ENCODE measurements at regions not wholly inside any gene's neighbourhood (a gene's known extent, or its start where the extent isn't known, plus 50 kb on each side); places are given as distances from the start of the nearest gene placed in this dataset.

DNA sequence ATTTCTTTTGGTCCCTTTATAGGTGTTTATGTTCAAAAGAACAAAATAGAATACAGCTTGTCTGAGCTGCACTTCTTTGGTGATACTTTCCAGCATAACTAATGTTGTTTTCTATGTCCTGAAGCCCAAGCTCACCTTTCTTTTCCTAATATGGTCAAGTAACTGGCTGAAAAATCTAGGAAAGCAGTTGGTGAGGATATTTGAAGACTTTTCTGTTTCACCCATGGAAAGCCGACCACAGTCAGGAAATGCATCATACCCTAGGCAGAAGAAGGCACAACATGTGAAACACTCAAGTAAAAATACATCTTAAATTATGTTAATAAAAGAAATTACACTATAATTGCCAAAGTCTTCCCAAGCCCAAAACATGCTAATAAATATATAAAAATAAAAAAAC lies 337.0 kb downstream of the PDGFC start:
- Histone ChIP-seq H3K27me3 (ENCODE audit: insufficient read depth) (no peaks in the 10 kb centered on the region), H3K36me3 (ENCODE audit: insufficient read depth) (no peaks in the 10 kb centered on the region), H3K79me2 (replicated peaks; ENCODE audit: insufficient read depth) (no peaks in the 10 kb centered on the region), H3K4me2 (no peak overlapping the region), H3K4me1 (ENCODE audit: insufficient read depth) (peaks cover 20% of the 10 kb centered on the region; the same call in 1 of the 2 replicates), H3K27ac (ENCODE audit: low read depth) (no peak overlapping the region), H3F3A (replicated peaks; ENCODE audit: low read depth) (no peaks in the 10 kb centered on the region), H4K20me1 (replicated peaks; ENCODE audit: insufficient read depth) (no peaks in the 10 kb centered on the region), H3K9me2 (ENCODE audit: insufficient read depth) (peaks cover 3% of the 10 kb centered on the region; the same call in 1 of the 2 replicates), H2AFZ (no peak overlapping the region), H3K4me3 (no peak overlapping the region)
- TF ChIP-seq CREB1 (CRISPR knock-in tag; IDR thresholded peaks at IDR 0.05; ENCODE audit: low read depth), result no peak
- TF ChIP-seq, protein P1, sequence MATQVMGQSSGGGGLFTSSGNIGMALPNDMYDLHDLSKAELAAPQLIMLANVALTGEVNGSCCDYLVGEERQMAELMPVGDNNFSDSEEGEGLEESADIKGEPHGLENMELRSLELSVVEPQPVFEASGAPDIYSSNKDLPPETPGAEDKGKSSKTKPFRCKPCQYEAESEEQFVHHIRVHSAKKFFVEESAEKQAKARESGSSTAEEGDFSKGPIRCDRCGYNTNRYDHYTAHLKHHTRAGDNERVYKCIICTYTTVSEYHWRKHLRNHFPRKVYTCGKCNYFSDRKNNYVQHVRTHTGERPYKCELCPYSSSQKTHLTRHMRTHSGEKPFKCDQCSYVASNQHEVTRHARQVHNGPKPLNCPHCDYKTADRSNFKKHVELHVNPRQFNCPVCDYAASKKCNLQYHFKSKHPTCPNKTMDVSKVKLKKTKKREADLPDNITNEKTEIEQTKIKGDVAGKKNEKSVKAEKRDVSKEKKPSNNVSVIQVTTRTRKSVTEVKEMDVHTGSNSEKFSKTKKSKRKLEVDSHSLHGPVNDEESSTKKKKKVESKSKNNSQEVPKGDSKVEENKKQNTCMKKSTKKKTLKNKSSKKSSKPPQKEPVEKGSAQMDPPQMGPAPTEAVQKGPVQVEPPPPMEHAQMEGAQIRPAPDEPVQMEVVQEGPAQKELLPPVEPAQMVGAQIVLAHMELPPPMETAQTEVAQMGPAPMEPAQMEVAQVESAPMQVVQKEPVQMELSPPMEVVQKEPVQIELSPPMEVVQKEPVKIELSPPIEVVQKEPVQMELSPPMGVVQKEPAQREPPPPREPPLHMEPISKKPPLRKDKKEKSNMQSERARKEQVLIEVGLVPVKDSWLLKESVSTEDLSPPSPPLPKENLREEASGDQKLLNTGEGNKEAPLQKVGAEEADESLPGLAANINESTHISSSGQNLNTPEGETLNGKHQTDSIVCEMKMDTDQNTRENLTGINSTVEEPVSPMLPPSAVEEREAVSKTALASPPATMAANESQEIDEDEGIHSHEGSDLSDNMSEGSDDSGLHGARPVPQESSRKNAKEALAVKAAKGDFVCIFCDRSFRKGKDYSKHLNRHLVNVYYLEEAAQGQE (IDR thresholded peaks at IDR 0.05; ENCODE audit: unreplicated experiment), result no peak
- TF ChIP-seq EZH2phosphoT487 (IDR thresholded peaks at IDR 0.05; ENCODE audit: unreplicated experiment), result no peak
- TF ChIP-seq ZNF331 (CRISPR knock-in tag; IDR thresholded peaks at IDR 0.05; ENCODE audit: low read depth), result no peak
- TF ChIP-seq, protein P2, sequence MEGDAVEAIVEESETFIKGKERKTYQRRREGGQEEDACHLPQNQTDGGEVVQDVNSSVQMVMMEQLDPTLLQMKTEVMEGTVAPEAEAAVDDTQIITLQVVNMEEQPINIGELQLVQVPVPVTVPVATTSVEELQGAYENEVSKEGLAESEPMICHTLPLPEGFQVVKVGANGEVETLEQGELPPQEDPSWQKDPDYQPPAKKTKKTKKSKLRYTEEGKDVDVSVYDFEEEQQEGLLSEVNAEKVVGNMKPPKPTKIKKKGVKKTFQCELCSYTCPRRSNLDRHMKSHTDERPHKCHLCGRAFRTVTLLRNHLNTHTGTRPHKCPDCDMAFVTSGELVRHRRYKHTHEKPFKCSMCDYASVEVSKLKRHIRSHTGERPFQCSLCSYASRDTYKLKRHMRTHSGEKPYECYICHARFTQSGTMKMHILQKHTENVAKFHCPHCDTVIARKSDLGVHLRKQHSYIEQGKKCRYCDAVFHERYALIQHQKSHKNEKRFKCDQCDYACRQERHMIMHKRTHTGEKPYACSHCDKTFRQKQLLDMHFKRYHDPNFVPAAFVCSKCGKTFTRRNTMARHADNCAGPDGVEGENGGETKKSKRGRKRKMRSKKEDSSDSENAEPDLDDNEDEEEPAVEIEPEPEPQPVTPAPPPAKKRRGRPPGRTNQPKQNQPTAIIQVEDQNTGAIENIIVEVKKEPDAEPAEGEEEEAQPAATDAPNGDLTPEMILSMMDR (conservative IDR thresholded peaks at IDR 0.05; ENCODE audit: low read depth in 2 of 2), result no peak
- no peaks in the 10 kb centered on the region for H3K27me3 Mint-ChIP-seq (ENCODE audit: insufficient read depth, low read depth, poor library complexity)
- no peak overlapping the region for H3K4me3 Mint-ChIP-seq
- peaks cover 23% of the 10 kb centered on the region for H3K4me1 Mint-ChIP-seq
- H3K27ac Mint-ChIP-seq, result no peak overlapping the region
- H3K36me3 Mint-ChIP-seq (ENCODE audit: low read depth), result peaks cover 5% of the 10 kb centered on the region; the same call in 2 of the 3 replicates
- no peak for DNase-seq (ENCODE audit: low spot score)
- no peak for ATAC-seq
- H3K9me3 Mint-ChIP-seq, result peaks cover 5% of the 10 kb centered on the region

DNA sequence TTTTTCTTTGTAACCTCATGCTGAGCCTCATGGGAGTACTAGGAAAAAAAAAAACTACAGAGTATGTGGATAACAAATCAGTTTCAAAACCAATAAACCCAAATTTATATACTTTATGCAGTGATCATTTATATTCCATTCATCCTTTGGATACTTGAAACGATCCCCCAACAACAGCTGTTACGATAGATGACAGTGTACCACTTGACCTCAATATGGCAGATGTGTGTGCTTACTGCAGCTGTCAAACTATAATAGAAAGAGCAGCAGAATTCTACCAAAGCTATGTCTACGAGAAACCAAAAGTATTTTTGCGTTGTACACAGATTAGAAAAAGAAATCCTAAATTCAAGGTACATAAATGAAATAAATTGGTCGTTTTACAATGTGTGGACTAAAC lies 337.8 kb downstream of the PDGFC start:
- Mint-ChIP-seq H3K36me3 (ENCODE audit: low read depth) (peaks cover 12% of the 10 kb centered on the region), H3K4me1 (peaks cover 20% of the 10 kb centered on the region), H3K4me3 (no peak overlapping the region), H3K9me3 (peaks cover 13% of the 10 kb centered on the region), H3K27ac (no peak overlapping the region), H3K27me3 (ENCODE audit: insufficient read depth, low read depth, poor library complexity) (no peaks in the 10 kb centered on the region)
- H3K4me3 ChIP-seq, result no peak overlapping the region
- peaks cover 11% of the 10 kb centered on the region for H3K9me2 ChIP-seq (ENCODE audit: insufficient read depth)
- H3K79me2 ChIP-seq (replicated peaks; ENCODE audit: insufficient read depth), result no peaks in the 10 kb centered on the region
- no peaks in the 10 kb centered on the region for H3K27me3 ChIP-seq (ENCODE audit: insufficient read depth)
- H3K4me1 ChIP-seq (ENCODE audit: insufficient read depth), result peaks cover 17% of the 10 kb centered on the region; the same call in 1 of the 2 replicates
- no peaks in the 10 kb centered on the region for H3F3A ChIP-seq (replicated peaks; ENCODE audit: low read depth)
- ATAC-seq (no peak), DNase-seq (ENCODE audit: low spot score) (no peak)
- H4K20me1 ChIP-seq (replicated peaks; ENCODE audit: insufficient read depth), result no peaks in the 10 kb centered on the region
- H3K4me2 ChIP-seq, result no peak overlapping the region
- no peak overlapping the region for H3K27ac ChIP-seq (ENCODE audit: low read depth)
- H2AFZ ChIP-seq, result no peak overlapping the region
- no peaks in the 10 kb centered on the region for H3K36me3 ChIP-seq (ENCODE audit: insufficient read depth)
- TF ChIP-seq, protein P3, sequence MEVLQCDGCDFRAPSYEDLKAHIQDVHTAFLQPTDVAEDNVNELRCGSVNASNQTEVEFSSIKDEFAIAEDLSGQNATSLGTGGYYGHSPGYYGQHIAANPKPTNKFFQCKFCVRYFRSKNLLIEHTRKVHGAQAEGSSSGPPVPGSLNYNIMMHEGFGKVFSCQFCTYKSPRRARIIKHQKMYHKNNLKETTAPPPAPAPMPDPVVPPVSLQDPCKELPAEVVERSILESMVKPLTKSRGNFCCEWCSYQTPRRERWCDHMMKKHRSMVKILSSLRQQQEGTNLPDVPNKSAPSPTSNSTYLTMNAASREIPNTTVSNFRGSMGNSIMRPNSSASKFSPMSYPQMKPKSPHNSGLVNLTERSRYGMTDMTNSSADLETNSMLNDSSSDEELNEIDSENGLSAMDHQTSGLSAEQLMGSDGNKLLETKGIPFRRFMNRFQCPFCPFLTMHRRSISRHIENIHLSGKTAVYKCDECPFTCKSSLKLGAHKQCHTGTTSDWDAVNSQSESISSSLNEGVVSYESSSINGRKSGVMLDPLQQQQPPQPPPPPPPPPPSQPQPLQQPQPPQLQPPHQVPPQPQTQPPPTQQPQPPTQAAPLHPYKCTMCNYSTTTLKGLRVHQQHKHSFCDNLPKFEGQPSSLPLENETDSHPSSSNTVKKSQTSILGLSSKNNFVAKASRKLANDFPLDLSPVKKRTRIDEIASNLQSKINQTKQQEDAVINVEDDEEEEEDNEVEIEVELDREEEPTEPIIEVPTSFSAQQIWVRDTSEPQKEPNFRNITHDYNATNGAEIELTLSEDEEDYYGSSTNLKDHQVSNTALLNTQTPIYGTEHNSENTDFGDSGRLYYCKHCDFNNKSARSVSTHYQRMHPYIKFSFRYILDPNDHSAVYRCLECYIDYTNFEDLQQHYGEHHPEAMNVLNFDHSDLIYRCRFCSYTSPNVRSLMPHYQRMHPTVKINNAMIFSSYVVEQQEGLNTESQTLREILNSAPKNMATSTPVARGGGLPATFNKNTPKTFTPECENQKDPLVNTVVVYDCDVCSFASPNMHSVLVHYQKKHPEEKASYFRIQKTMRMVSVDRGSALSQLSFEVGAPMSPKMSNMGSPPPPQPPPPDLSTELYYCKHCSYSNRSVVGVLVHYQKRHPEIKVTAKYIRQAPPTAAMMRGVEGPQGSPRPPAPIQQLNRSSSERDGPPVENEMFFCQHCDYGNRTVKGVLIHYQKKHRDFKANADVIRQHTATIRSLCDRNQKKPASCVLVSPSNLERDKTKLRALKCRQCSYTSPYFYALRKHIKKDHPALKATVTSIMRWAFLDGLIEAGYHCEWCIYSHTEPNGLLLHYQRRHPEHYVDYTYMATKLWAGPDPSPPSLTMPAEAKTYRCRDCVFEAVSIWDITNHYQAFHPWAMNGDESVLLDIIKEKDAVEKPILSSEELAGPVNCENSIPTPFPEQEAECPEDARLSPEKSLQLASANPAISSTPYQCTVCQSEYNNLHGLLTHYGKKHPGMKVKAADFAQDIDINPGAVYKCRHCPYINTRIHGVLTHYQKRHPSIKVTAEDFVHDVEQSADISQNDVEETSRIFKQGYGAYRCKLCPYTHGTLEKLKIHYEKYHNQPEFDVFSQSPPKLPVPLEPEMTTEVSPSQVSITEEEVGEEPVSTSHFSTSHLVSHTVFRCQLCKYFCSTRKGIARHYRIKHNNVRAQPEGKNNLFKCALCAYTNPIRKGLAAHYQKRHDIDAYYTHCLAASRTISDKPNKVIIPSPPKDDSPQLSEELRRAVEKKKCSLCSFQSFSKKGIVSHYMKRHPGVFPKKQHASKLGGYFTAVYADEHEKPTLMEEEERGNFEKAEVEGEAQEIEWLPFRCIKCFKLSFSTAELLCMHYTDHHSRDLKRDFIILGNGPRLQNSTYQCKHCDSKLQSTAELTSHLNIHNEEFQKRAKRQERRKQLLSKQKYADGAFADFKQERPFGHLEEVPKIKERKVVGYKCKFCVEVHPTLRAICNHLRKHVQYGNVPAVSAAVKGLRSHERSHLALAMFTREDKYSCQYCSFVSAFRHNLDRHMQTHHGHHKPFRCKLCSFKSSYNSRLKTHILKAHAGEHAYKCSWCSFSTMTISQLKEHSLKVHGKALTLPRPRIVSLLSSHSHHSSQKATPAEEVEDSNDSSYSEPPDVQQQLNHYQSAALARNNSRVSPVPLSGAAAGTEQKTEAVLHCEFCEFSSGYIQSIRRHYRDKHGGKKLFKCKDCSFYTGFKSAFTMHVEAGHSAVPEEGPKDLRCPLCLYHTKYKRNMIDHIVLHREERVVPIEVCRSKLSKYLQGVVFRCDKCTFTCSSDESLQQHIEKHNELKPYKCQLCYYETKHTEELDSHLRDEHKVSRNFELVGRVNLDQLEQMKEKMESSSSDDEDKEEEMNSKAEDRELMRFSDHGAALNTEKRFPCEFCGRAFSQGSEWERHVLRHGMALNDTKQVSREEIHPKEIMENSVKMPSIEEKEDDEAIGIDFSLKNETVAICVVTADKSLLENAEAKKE (CRISPR knock-in tag; IDR thresholded peaks at IDR 0.05), result no peak
- TF ChIP-seq ZNF114 (CRISPR knock-in tag; IDR thresholded peaks at IDR 0.05) (no peak), POLR2AphosphoS5 (IDR thresholded peaks at IDR 0.05; ENCODE audit: low read depth) (no peak)

All from GM23338 (cell line).